ENCODE measurements at regions not wholly inside any gene's neighbourhood (a gene's known extent, or its start where the extent isn't known, plus 50 kb on each side); places are given as distances from the start of the nearest gene placed in this dataset.

DNA sequence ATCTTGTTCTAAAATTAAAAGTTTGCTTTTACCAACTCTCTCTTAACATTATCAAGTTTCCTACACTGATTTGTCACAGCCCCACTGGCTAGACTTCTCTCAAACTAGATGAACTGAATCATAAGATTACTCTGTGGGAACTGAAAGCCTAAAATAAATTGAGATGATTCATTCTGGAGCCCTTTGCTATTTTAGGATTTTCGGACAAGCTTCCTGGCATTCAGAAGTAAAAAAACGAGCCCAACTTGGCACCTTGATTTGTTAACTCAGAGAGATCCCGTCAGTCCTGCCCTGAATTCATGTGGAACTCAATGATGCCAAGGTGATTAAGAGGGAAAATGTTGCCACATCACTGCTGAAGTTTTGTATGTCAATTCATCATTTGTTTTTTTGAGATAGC, 122.0 kb upstream of the NRSN1 start:
- DNase-seq (ENCODE audit: low read depth, low spot score), result no peak

DNA sequence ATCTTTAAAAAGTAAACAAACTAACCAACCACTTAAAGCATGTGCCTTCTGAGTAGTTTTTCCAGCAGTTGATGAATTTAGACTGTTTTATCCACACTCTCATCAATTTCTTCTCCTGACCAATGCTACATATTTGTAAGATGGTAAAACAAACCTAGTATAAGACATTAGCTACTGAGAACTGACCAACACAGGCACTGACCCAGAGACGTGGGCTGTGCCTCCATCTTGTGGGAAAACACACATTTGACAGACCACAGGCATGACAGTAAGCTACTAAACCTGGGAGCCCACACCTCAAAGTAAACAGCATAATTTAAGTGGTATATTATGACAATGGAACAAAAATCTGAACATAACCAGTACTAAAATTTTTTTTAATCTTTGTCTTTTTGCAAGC, 121.4 kb upstream of the NRSN1 start:
- no peak for DNase-seq (ENCODE audit: low read depth, low spot score)

DNA sequence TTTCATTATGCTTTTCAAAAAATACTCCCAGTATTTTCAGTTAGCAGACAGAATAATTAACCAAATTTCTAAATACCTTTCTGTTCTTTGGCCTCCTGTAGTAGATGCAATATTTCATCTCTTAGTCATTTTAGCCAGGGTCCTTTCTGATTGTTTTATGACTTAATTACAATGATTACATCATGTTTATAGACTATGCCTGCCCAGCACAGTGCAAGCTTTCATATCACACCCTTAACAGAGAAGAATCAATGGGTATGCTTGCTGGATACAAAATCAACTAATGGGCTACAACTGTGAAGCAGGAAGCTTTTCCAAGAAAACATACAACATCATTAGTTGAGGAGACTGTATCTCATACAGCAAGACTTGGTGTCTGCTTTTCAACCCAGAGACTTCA, 119.8 kb upstream of the NRSN1 start:
- DNase-seq (ENCODE audit: low read depth, low spot score), result no peak

DNA sequence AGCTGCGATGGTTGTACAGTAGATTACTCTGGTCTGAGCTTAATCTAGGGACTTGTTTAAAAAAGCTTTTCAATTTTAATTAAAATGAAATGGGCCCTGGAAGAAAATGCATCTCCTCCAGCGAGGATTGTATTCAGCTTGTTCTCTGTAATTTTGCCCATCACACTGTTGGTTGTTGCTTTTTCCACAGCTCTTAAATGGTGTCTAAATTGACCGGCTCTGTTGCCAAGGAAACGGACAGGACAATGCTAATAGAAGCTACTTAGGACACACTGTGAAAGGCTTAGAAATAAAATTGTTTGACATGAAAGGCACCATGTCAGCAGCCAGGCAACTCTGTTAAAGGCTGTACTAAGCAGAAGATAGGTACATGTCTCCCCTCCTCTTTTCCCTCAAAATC, 116.7 kb upstream of the NRSN1 start:
- no peak for DNase-seq (ENCODE audit: low read depth, low spot score)

DNA sequence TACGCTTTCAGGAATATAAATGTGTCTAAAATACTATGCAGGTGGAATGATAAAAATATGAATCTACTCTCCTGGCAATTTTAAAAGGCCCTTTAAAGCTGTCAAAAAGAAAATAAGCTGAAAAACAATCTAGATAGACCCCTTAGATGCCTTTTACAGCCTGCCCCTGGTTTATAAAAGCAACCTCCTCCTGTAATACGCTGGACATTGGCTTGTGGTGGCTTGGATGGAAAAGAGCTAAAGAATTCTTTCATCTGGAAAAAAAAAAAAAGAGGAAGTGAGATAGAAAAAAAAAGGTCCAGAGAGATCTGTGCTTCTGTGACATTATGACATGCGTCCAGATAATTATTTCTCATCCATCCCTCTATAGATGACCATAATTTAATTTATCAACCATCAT, 115.9 kb upstream of the NRSN1 start:
- DNase-seq (ENCODE audit: low read depth, low spot score), result no peak

DNA sequence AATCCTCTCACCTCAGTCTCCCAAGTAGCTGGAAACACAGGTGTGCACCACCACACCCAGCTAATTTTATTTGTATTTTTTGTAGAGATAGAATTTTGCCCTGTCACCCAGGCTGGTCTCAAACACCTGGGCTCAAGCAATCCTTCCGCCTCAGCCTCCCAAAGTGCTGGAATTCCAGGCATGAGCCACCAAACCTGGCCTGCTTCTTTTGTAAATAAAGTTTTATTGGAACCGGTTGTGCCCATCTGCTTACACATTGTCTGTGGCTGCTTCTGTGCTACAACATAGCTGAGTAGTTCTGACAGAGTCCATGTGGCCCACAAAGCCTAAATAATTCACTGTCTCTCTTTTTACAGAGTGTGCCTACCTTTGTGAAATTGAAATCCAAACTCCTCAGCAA, 109.7 kb upstream of the NRSN1 start:
- no peak for DNase-seq (ENCODE audit: low read depth, low spot score)

DNA sequence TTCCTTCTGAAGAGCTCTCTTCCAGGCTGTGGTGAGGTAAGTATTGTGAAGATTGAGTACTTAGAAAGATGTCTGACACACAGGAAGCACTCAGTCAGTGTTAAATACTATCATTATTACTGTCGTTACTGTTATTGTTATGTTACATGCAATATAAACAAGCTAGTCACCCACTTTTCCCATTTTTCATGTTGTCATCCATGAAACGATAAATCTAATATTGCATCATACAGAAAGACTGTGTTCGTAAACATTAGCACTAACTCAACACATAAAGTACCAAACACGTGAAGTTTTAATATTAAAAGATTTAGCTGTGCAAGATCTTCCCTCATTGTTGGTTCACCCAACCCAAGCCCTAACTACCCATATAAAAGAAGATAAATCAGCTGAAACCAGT, 109.2 kb upstream of the NRSN1 start:
- DNase-seq (ENCODE audit: low read depth, low spot score), result no peak

DNA sequence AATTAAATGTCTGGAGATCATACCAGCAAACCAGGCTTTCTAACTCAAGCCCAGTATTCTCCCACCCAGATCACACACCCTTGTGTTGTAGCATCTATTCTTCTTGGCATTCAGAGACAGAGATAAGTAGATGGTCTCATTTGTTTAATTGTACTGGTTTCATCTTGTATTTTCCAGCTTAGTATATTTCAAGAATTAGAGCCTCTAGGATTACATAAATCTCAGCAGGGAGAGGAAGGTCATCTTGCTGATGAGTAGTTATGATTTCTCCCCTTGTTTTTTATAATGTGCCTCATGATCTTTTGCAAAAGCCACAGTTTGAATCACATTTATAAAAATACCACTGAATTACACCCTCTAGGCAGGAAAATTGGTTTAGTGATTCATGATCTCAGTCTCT, 106.6 kb upstream of the NRSN1 start:
- no peak for DNase-seq (ENCODE audit: low read depth, low spot score)

DNA sequence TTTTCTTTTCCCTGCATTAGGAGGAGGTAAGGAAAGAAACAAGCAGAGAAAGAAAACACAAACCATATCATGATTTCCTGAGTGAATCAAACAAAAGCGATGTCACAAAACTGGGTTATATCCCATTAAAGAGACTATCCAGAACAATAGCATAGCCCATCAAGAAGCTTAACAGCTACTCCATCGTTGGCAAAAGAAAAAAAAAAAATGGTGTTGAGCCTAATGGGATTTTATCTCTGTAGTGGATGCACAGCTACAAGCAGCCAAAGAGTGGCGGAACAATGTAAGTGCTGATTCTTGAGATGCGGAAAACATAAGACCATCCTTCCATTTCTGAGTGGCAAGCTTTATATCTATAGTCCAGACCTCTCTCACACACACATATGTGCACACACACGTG, 106.2 kb upstream of the NRSN1 start:
- DNase-seq (ENCODE audit: low read depth, low spot score), result no peak

DNA sequence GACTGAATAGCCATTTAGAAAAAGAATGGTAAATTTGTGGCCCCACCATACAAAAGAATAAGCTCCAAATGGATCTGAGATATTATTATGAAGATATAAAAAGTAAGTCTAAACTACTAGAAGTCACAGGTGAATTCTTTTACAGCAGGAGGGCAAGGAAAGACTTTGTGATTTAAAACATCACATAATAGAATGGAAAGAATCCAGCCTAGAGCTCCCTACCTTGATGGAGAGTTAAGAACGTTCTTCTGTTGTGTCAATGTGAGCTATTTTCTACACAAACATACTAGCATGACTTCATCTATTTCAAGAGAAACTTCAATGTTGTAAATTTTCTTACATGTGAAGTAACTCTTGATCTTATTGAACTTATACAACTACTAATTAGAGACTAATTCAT, 100.0 kb upstream of the NRSN1 start:
- no peak for DNase-seq (ENCODE audit: low read depth, low spot score)

DNA sequence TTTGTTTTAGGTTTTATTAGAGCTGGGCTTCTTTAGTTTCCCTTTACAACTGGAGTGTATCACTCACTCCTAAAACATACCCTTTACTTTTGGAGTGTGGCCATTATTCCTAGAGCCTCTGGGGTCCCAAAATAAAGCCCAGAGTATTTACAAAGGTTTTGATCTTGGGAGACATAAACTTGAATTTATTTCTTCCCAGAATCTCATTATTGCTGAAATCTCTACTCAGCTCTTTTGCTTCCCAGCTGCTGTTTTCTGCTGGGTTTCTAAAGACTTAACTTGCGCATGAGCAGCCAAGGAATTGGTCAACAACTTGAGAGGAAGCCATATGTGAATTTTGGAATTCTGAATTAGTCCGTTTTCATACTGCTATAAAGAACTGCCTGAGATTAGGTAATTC, 94.5 kb upstream of the NRSN1 start:
- no peak for DNase-seq (ENCODE audit: low read depth, low spot score)

DNA sequence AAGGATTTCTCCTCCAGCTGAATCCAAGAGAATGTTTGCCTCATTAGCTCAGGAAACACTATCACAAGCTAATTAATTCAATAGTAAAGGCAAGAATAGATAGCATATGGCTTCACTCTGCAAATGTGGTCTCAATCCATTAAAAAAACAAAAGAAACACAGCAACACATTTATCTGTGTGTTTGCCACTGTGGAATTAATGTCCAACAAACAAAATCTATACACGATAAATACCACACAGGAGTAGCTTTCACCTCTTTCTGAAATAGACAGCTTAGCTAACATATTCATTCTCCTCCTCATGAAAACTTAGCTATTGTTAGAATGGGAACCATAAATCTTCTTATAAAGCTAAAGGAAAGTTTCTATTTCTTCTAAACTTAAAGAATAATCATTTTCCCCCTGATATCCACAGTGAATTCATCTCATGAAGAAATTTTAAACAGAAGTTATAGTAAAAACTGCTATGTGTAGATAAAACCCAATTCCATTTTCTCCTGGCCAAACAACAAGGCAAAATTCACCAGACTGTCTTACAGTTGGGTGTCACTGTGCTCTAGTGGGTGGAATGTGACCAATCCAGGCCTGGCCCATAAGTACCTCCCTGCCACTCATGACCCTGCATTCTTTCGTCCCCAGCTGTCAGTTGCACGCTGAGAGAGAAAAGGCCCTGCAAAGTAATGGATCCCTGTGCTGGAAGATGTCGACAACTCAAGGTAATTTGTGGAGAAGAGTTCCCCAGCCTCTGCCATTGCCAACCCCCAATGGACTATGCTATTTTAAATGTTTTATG, 92.9 kb upstream of the NRSN1 start:
- no peak for DNase-seq (ENCODE audit: low read depth, low spot score)

DNA sequence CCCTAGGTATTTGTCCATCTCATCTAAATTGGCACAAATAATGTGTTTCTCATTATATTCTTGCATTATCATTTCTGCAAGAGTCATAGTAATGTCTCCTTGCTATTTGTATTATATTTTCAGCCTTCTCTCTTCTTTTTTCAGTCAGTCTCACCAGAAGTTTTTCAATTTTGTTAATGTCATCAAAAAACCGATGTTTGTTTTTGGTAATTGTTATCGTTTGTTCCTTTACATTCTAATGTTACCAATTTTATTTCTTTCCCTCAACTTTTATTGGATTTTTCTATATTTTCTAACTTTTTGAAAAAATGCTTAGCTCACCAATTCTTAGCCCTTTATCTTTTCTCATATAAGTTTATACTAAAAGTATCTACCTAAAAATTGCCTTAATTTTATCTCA, 82.2 kb upstream of the NRSN1 start:
- no peak for DNase-seq (ENCODE audit: low read depth, low spot score)

DNA sequence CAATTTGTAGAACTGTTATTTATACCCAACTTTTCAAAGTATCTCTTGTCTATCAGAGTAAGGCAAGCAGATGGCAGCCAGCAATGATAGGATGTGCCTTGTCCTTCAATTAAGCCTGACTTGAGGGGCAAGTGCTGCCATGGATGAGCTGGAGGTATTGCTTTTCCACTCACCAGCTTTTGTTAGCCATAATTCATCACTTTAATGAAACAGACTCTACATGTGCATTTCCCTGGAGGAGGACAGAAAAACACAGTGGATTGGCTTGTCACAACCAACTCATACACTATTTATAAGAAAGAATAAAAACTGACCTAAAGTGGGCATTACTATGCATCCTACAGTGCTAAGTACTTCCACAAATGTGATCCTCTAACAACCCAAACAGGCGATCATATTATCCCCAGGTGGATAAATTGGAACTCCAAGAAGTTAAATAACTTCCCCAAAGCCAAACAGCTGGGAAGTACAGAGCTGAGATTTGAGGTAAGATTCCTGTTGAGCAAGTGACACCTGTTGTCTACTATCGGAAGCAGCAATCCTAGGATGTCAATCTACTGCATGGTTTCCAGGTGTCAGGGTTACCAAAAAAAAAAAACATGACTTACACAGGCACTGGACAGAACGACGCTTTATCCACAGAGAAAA, 73.9 kb upstream of the NRSN1 start:
- DNase-seq (ENCODE audit: low read depth, low spot score), result no peak

DNA sequence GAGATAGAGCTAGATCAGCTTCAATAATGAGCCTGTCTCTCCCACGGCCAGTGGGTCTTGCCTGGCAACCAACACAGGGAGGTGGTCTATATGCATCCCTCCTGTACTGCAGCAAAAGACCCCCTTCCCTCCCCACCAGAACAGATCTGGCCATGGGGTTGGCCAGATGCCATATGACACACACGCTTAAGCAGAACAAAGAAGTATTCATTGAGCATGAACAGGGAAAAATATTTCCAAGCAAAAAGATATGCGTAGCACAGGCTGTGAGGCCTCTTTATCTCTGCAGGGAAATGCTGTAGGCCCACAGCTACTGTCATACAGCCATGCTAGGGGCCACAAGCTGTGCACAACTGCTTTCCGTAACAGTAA, 73.4 kb upstream of the NRSN1 start:
- DNase-seq (ENCODE audit: low read depth, low spot score), result no peak

DNA sequence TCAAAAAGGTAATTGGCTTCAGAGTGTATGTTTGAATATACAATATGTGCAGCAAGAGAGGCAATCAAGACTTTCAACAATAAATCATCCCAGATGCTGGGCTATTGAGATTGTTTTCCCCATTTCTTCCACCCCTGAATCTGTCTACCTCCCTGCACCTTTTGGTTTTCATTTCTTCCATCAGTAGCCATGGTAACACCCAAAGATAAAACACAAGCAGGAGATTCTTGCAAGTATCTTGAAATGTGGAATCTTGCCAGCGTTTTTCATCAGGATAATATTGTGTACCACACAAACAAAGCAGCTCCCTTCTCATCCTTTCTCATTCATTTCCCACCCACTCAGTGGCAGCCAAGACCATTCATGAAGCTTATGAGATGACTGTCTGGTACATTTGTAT, 73.0 kb upstream of the NRSN1 start:
- no peak for DNase-seq (ENCODE audit: low read depth, low spot score)

DNA sequence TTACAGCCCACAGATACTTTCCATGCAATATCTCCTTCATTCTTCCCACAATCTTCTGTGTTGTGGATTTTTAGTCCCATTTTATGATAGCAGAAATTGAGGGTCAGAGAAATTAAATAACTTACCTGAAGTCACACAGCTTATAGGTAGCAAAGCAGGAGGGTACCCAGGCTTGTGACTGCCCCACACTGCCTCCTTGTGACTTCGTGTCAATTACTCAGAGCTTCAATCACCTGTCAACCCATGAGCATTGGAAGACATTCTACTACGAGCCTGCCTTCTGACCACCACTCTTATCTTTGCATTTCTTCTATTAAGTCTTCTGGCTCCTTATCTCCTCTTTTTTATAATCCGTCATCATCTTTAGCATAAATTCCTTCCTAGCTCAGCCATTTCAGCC, 71.6 kb upstream of the NRSN1 start:
- DNase-seq (ENCODE audit: low read depth, low spot score), result no peak

DNA sequence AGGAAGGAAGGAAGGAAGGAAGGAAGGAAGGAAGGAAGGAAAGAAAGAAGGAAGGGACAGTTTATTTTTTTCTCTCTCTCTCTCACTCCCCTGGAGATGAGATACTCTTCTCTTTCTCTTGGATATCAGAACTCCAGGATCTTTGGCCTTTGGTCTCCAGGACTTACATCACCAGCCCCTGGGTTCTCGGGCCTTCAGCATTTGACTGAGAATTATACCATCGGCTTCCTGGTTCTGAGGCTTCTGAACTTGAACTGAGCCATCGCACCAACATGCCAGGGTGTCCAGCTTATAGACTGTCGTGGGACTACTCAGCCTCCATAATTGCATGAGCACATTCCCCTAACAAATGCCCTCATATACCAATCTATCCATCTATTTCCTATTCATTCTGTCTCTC, 69.4 kb upstream of the NRSN1 start:
- DNase-seq (ENCODE audit: low read depth, low spot score), result no peak

DNA sequence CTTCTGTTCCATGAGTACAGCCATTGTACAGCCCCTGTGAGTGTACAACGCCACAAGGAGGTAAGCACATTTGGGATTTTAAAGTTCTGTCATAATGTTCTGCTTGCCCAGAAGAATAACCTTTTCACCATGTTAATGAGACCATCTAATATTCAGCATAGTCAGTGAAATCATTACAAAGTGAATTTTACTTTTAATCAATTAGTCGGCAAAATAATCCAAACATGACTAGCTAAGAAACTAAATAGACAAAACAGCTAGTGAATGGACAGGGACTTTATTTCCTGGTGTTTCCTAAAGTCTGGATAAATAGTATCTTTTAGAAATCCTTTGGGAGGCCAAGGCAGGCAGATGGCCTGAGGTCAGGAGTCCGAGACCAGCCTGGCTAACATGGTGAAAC, 69.0 kb upstream of the NRSN1 start:
- no peak for DNase-seq (ENCODE audit: low read depth, low spot score)

DNA sequence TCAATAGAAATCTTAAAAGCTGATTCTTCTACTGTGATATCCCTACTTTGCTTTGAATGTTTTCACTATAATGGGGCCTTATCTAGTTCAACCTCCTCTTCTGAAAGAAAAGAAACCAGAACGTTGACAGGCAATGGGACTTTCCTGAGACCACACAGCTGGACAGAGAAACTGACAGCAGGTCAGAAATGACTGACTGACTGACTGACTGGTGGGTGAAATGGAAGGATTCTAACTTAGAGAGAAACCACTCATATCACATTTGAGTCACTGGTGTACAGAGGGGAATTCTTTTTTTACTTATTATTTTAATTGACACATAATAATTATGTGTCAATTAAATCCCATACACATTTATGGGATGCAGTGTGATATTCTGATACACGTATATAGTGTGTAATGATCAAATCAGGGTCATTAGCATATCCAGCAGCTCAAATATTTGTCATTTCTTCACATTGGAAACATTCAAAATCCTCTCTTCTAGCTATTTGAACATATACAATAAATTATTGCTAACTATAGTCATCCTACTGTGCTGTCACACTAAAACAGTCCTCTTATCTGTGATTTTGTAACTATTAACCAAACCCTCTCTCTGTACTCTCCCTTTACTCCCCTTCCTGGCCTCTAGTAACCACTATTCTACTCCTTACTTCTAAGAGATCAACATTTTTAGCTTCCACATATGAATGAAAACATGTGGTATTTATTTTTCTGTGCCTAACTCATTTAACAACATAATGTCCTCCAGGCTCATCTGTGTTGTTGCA, 64.8 kb upstream of the NRSN1 start:
- DNase-seq (ENCODE audit: low read depth, low spot score), result no peak

DNA sequence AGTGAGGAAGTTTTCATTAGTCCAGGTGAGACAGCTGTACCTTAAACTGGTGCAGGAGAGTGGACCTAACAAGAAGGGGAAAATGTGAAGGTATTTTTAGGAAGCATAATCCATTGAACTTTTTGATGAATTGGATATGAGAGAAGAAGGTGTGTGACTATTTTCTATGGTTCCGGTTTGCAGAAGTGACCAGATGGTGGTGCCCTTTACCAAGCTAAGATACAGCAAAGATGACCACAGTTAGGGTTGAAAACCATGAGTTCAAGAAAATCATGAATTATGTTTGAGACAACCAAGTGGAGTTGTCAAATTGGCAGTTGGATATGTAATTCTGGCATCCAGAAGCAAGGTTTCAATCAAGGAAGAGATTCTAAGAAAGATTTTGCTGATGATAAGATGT, 61.9 kb upstream of the NRSN1 start:
- no peak for DNase-seq (ENCODE audit: low read depth, low spot score)

DNA sequence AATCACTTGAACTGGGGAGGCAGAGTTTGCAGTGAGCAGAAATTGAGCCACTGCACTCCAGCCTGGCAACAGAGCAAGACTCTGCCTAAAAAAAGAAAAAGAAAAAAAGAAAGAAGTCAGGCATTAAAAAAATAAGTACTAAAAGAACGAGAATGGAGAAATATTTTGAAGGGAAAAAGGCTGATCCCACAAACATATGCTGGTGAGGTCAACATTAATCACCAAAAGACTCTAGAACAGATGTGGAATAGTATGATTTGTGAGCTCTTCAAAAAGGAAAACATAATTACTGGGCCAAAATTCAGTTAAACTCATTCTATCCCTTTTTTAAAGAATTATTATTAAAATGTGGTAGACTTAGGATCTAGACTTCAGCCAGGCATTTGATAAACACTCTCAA, 61.2 kb upstream of the NRSN1 start:
- no peak for DNase-seq (ENCODE audit: low read depth, low spot score)

DNA sequence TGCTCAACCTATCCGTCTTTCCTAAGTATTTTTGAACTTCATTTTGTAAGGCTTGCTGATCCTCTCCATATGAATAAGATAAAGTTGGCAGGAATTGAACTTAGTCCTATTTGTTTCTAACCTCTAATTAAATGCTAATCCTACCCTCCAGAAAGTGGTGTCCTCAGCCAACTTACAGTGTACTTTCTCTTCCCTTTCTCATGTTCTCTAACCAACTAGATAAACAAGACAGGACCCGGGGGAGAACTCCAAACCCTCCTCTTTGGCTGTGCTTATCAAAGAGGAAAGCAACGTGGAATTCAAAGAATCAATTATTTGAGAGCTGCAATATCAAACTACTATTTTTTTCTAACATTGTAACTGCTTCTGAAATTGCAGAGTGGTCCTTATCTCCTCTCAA, 56.5 kb upstream of the NRSN1 start:
- DNase-seq (ENCODE audit: low read depth, low spot score), result no peak
